Mucosa of stomach (tissue), 1 donor: ENCODE measurements at regions not wholly inside any gene's neighbourhood (a gene's known extent, or its start where the extent isn't known, plus 50 kb on each side); places are given as distances from the start of the nearest gene placed in this dataset.
"Not testable (repeated sequence)": the region's sequence is repeated elsewhere in the genome, so short reads cannot be mapped to it uniquely, and the experiment has no call there.

Experiments used
- H3K27me3 ChIP-seq: one replicate; pipeline ENCODE4 v1.7.0; 2013; ENCODE audit warnings: mild to moderate bottlenecking, low read length; ENCODE audit not compliant: control insufficient read depth, insufficient read depth
- H3K36me3 ChIP-seq: one replicate; pipeline ENCODE4 v1.7.0; 2013; ENCODE audit warnings: low read length; ENCODE audit not compliant: control insufficient read depth, insufficient read depth
- H3K4me1 ChIP-seq: one replicate; pipeline ENCODE4 v1.7.0; 2013; ENCODE audit warnings: mild to moderate bottlenecking, low read length; ENCODE audit not compliant: control insufficient read depth, insufficient read depth
- H3K4me3 ChIP-seq: one replicate; pipeline ENCODE4 v1.7.0; 2013; ENCODE audit warnings: low read length
- H3K9ac ChIP-seq: one replicate; pipeline ENCODE4 v1.7.0; 2013; ENCODE audit warnings: mild to moderate bottlenecking, low read length, moderate library complexity
- H3K9me3 ChIP-seq: one replicate; pipeline ENCODE4 v1.7.0; 2013; ENCODE audit warnings: mild to moderate bottlenecking, low read length, moderate library complexity; ENCODE audit not compliant: control insufficient read depth
- donor health status: Pancreatic carcinoma.

DNA sequence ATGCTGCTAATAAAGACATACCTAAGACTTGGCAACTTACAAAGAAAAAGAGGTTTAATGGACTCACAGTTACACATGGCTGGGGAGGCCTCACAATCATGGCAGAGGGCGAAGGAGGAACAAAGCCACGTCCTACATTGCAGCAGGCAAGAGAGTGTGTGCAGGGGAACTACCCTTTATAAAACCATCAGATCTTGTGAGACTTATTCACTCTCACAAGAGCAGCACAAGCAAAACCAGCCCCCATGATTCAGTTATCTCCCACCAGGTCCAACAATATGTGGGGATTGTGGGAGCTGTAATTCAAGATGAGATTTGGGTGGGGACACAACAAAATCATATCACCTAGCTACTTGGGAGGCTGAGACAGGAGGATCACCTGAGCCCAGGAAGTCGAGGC lies 202.4 kb downstream of the FAM43A start:
- H3K27me3 ChIP-seq, H3K9me3 ChIP-seq, H3K4me1 ChIP-seq, H3K36me3 ChIP-seq, H3K9ac ChIP-seq, H3K4me3 ChIP-seq: not testable (repeated sequence)

DNA sequence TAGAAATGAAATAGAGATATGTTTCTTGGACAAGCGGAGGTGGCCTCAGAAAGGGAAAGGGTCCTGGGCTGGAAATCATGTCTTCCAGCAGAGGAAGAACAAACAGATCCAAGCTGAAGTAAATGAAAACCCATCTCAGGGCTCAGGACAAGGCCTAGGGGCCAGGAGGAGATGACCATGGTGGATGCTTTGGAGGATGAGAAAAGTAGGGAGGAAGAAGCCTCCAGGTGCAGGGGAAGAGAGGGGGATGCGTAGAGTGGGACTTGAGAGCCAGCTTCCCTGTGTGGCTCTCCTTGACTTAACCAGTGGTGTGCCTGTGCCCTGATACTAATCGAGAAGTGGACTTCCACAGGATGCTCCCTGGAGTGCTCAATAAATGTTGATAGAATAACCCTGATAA lies 203.2 kb downstream of the FAM43A start:
- no peaks in the 10 kb centered on the region for H3K27me3 ChIP-seq

DNA sequence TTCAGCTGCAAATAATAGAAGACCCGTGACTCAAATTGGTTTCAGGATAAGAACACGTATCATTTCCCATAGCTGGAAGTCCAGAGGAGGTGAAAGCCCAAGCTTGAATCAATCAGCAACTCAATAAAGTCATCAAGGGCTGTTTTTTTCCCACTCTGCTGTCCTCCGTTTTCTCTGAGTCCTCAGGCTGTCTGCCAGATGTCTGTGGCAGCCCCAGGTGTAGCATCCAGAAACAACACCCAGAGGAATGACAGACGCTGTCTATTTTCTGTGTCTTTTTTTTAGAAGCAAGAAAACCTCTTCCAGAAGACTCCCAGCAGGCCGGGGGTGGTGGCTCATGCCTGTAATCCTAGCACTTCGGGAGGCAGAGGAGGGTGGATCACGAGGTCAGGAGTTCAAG lies 204.4 kb downstream of the FAM43A start:
- H3K9ac ChIP-seq, result no peak overlapping the region
- H3K9me3 ChIP-seq, result no peaks in the 10 kb centered on the region
- no peak overlapping the region for H3K4me3 ChIP-seq
- H3K27me3 ChIP-seq, result no peaks in the 10 kb centered on the region
- H3K36me3 ChIP-seq, result no peaks in the 10 kb centered on the region
- H3K4me1 ChIP-seq, result no peaks in the 10 kb centered on the region

More for the DNA sequence above, 203.2 kb downstream of the FAM43A start:
- Histone ChIP-seq H3K4me1 (no peaks in the 10 kb centered on the region), H3K36me3 (no peaks in the 10 kb centered on the region), H3K9me3 (no peaks in the 10 kb centered on the region), H3K9ac (no peak overlapping the region), H3K4me3 (no peak overlapping the region)

DNA sequence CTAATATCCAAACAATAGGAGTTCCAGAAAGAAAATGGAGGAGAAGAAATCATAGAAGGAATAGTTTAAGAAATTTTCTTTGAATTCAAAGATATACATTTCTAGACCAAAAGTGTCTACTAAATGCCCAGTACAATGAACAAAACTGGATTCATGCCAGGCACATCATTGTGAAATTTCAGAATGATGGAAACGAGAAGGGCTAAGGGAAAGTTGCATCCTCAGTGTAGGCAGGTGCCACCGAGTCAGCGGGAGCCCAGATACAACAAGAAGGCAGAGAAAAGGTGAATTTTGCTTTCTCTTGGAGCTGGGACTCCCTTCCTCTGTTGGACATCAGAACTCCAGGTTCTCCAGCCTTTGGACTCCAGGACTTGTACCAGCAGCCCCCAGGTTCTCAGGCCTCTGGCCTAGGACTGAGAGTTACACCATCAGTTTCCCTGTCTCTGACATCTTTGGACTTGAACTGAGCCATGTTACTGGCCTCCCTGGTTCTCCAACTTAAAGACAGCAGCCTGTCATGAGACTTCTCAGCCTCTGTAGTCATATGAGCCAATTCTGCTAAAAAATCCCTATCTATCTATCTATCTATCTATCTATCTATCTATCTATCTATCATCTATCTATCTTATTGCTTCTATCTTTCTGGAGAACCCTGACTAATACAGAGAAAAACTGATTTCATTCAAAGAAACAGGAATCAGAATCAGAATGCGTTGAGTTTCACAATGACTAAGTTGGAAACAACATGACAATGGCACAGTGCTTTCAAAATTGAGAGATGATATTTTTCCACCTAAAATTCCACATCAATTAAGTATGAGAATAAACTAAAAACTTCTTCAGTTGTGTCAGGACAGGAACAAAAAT lies 207.7 kb downstream of the FAM43A start:
- no peaks in the 10 kb centered on the region for H3K36me3 ChIP-seq
- H3K4me1 ChIP-seq, result no peaks in the 10 kb centered on the region
- no peaks in the 10 kb centered on the region for H3K27me3 ChIP-seq
- H3K9ac ChIP-seq, result no peak overlapping the region
- H3K4me3 ChIP-seq, result no peak overlapping the region
- no peaks in the 10 kb centered on the region for H3K9me3 ChIP-seq

DNA sequence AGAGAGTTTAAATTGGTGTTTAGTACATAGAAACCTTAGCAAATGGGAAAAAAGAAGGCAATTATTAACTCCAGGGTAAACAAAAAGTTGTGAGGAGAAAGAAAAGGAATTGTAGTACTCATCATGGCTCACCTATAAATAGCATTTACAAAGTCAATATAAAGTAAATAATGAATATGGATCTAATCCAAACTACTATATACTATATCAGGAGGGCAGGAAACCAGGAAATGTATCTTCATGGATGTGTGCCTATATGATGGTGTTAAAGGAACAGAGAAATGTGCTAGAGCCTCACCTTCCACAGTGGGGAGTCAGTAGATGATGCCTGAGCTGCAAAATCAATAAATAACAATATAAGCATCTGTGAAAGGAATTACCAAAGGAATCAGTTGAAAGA lies 208.9 kb downstream of the FAM43A start:
- Histone ChIP-seq H3K4me1 (no peaks in the 10 kb centered on the region), H3K9me3 (no peaks in the 10 kb centered on the region), H3K27me3 (no peaks in the 10 kb centered on the region), H3K9ac (no peak overlapping the region), H3K36me3 (no peaks in the 10 kb centered on the region), H3K4me3 (no peak overlapping the region)

DNA sequence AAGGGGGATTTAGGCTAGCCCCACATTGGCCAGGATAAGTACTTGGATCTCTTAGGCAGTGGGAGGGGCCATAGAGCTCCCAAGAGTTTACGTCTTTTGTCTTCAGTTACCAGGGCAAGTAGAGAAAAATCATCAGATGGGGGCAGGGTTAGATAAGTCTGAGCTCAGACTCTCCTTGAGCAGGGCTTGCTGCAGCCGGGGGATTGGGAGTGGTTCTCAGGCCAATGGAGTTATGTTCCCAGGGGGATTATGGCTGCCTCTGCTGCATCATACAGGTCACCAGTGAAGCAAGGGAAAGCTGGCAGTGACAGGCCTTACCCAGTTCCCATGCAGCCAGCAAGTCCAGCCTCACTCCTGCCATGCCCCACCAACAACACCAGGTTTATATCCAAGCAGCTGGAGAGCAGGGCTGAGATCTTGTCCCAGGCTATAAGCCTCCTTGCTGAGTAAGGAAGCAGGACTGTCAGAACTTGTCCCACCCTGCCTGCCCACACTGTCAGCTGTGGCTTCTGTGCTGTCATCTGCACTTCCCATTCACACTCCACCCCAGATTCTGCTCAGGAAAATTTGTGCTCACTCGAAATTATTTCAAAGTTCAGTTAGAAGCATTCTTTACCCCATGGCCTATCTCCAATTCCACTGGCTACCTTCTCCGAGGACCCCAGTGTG lies 215.3 kb downstream of the FAM43A start:
- no peaks in the 10 kb centered on the region for H3K4me1 ChIP-seq
- H3K9ac ChIP-seq, result no peak overlapping the region
- no peak overlapping the region for H3K4me3 ChIP-seq
- H3K27me3 ChIP-seq, result no peaks in the 10 kb centered on the region
- no peaks in the 10 kb centered on the region for H3K9me3 ChIP-seq
- H3K36me3 ChIP-seq, result no peaks in the 10 kb centered on the region

DNA sequence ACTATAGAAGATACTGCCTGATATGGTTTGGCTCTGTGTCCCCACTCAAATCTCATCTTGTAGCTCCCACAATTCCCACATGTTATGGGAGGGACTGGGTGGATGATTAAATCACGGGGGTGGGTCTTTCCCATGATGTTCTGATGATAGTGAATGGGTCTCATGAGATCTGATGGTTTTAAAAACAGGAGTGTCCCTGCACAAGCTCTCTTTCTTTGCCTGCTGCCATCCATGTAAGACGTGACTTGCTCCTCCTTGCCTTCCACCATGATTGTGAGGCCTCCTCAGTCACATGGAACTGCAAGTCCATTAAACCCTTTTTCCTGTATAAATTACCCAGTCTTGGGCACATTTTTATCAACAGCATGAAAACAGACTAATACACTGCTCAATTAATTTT lies 217.8 kb downstream of the FAM43A start:
- H3K36me3 ChIP-seq, H3K9me3 ChIP-seq, H3K9ac ChIP-seq, H3K4me1 ChIP-seq, H3K4me3 ChIP-seq, H3K27me3 ChIP-seq: not testable (repeated sequence)

DNA sequence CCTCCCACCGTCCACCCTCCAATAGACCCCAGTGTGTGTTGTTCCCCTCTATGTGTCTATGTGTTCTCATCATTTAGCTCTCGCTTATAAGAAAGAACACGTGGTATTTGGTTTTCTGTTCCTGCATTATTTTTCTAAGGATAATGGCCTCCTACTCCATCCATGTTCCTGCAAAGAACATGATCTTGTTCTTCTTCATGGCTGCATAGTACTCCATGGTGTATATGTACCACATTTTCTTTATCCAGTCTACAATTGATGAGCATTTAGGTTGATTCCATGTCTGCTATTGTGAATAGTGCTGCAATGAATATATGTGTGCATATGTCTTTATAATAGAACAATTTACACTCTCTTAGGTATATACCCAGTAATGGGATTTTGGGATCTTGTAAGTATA lies 219.3 kb downstream of the FAM43A start:
- H3K4me3 ChIP-seq, H3K27me3 ChIP-seq, H3K9me3 ChIP-seq, H3K9ac ChIP-seq, H3K4me1 ChIP-seq, H3K36me3 ChIP-seq: not testable (repeated sequence)

DNA sequence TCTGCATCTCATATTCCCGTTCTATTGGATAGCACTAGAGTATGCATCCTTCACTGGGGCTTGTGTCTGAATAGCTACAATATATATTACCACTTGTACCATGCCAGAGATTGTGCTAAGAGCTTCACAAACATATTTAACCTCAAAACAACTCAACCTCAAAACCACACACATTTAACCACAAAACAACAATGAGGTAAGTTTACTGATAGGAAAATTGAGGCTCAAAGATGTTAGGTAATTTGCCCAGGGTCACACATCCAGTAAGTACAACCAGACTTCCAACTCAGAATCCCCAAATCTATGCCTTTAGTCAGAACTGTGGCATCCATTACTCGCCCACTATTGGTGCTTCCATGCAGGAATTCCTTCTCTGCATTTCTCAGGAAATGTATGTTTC lies 220.0 kb downstream of the FAM43A start:
- H3K4me1 ChIP-seq, result peaks cover 10% of the 10 kb centered on the region
- no peak overlapping the region for H3K9ac ChIP-seq
- no peaks in the 10 kb centered on the region for H3K36me3 ChIP-seq
- H3K4me3 ChIP-seq, result no peak overlapping the region
- no peaks in the 10 kb centered on the region for H3K9me3 ChIP-seq
- H3K27me3 ChIP-seq, result no peaks in the 10 kb centered on the region

DNA sequence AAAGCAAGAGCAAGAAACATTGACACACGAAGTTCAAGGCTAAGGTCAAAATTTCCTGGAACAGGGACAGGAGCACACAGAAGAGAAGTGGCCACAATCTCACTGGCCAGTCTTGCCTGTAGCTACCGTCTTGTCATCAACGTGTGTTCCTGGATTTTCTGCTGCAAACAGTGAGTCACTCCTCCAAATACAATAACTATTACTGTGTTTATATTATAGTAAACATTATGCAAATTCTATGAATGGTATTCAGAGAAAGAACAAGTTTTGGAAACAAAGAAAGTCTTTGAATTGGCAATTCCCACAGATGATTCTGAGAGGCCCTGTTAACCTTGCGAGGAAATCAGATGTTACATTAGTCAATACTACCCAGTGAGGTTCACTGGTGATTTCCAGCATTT lies 220.5 kb downstream of the FAM43A start:
- Histone ChIP-seq H3K36me3 (no peaks in the 10 kb centered on the region), H3K4me1 (peaks cover 10% of the 10 kb centered on the region), H3K4me3 (no peak overlapping the region), H3K27me3 (no peaks in the 10 kb centered on the region), H3K9me3 (no peaks in the 10 kb centered on the region), H3K9ac (no peak overlapping the region)

DNA sequence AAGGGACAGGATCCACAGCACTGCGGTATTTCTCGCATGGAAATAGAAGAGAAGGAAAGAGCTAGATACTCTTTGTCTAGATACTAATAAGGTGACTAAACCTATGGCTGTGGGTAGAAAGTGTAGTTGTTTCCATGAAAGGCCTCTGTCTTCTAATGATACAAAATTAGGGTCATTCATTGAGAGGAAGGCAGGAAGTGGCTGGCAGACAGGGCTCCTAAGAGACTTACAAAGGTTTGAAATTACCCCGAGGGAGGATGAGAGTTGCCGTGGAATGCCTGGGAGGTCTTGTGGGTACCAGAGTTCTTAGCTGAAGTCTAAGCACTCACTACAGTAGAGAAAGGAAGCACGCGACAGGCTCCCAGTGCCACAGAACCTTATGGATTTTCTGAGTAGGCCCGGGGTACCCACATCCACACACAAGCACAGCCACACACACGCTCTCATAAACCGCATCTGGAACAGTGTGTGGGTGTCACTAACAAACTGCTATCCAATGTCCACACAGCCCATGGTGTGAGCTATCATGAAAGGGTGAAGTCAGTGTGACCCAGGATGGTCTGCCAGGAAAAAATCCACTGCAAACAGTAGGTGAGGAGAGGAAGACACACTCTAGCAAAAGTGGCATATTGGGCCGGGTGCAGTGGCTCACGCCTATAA lies 221.4 kb downstream of the FAM43A start:
- Histone ChIP-seq H3K4me1 (peaks cover 10% of the 10 kb centered on the region), H3K4me3 (no peak overlapping the region), H3K27me3 (no peaks in the 10 kb centered on the region), H3K36me3 (no peaks in the 10 kb centered on the region), H3K9ac (no peak overlapping the region), H3K9me3 (no peaks in the 10 kb centered on the region)

DNA sequence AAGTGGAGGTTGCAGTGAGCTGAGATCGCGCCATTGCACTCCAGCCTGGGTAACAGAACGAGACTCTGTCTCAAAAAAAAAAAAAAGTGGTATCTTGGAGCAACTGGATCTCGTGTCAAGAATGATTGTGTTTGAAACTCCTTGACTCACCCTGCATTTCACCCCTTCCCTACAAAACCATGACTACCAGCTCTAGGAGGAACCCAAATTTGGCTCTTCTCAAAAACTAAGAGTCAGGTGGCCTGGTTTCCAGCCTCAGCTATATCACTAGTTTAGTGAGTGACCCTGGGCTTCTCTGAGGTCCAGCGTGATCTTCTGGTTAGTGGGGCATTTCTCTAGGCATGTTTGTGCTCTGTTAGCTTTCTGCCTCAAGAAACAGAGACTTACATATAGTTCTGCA lies 222.1 kb downstream of the FAM43A start:
- no peaks in the 10 kb centered on the region for H3K27me3 ChIP-seq
- no peaks in the 10 kb centered on the region for H3K9me3 ChIP-seq
- no peak overlapping the region for H3K4me3 ChIP-seq

More for the DNA sequence above, 222.1 kb downstream of the FAM43A start:
- H3K4me1 ChIP-seq, result peaks cover 10% of the 10 kb centered on the region
- H3K36me3 ChIP-seq, result no peaks in the 10 kb centered on the region
- H3K9ac ChIP-seq, result no peak overlapping the region
